ENCODE measurements at regions not wholly inside any gene's neighbourhood (a gene's known extent, or its start where the extent isn't known, plus 50 kb on each side); places are given as distances from the start of the nearest gene placed in this dataset.

- TF ChIP-seq, protein P1, sequence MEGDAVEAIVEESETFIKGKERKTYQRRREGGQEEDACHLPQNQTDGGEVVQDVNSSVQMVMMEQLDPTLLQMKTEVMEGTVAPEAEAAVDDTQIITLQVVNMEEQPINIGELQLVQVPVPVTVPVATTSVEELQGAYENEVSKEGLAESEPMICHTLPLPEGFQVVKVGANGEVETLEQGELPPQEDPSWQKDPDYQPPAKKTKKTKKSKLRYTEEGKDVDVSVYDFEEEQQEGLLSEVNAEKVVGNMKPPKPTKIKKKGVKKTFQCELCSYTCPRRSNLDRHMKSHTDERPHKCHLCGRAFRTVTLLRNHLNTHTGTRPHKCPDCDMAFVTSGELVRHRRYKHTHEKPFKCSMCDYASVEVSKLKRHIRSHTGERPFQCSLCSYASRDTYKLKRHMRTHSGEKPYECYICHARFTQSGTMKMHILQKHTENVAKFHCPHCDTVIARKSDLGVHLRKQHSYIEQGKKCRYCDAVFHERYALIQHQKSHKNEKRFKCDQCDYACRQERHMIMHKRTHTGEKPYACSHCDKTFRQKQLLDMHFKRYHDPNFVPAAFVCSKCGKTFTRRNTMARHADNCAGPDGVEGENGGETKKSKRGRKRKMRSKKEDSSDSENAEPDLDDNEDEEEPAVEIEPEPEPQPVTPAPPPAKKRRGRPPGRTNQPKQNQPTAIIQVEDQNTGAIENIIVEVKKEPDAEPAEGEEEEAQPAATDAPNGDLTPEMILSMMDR (IDR thresholded peaks at IDR 0.05) = no peak
- TF ChIP-seq POLR2A (IDR thresholded peaks at IDR 0.05) = no peak
These were observed 58.4 kb upstream of the RNF217 start for GRCh38 chr6:124903797-124904196.

Measured in gastroesophageal sphincter (tissue), 3 donors.